Lower lobe of right lung (tissue), 2 donors: ENCODE measurements at regions not wholly inside any gene's neighbourhood (a gene's known extent, or its start where the extent isn't known, plus 50 kb on each side); places are given as distances from the start of the nearest gene placed in this dataset.
A peak's percentile ranks its signal among the peaks of the same experiment; 100 is the strongest.
"Not testable (repeated sequence)": the region's sequence is repeated elsewhere in the genome, so short reads cannot be mapped to it uniquely, and the experiment has no call there.

Experiments
- ATAC-seq, 2 donors: fragments of 200-7000 bp; cut with Tn5 transposase; one replicate each; pipeline ENCODE4 v1.9.1; 2020 to 2022; ENCODE audit warnings: mild to moderate bottlenecking in 2 of 2, moderate library complexity in 2 of 2
- DNase-seq: peaks from one replicate; pipeline ENCODE4 v3.0.0-alpha.2; 2020
- H3K27ac ChIP-seq: fragments of 200-600 bp; one replicate; pipeline ENCODE4 v1.8.0; 2022
- H3K27me3 ChIP-seq: fragments of 200-600 bp; one replicate; pipeline ENCODE4 v1.8.0; 2022; ENCODE audit warnings: low read depth
- H3K36me3 ChIP-seq: fragments of 200-600 bp; one replicate; pipeline ENCODE4 v1.8.0; 2022; ENCODE audit warnings: mild to moderate bottlenecking
- H3K4me1 ChIP-seq: fragments of 200-600 bp; one replicate; pipeline ENCODE4 v1.8.0; 2022
- H3K4me3 ChIP-seq: fragments of 200-600 bp; one replicate; pipeline ENCODE4 v1.8.0; 2022; ENCODE audit warnings: mild to moderate bottlenecking
- H3K9me3 ChIP-seq: fragments of 200-600 bp; one replicate; pipeline ENCODE4 v1.8.0; 2022
- CTCF ChIP-seq: fragments of 200-600 bp; IDR thresholded peaks from one replicate; pipeline ENCODE4 v1.8.0; 2022; ENCODE audit warnings: antibody characterized with exemption, mild to moderate bottlenecking
- intact Hi-C: fragments of 100-400 bp; cut with DNase I; formaldehyde crosslinking; loops from one replicate; pipeline ENCODE4 v1.11.0; 2022
- donor health status: DM: no; HTN: yes; CAD: no; lungs with severe emphysema.

- DNase-seq (no peak), ATAC-seq (no peak)
- Histone ChIP-seq H3K27ac (no peak overlapping the region), H3K9me3 (peaks cover 7% of the 10 kb centered on the region), H3K4me3 (no peak overlapping the region), H3K27me3 (no peaks in the 10 kb centered on the region), H3K4me1 (no peaks in the 10 kb centered on the region), H3K36me3 (no peaks in the 10 kb centered on the region)
- no peak for TF ChIP-seq CTCF
- intact Hi-C loops: no loop called here
These were observed 846.6 kb downstream of the GBE1 start for GRCh38 chr3:80914854-80915253.

- no peaks in the 10 kb centered on the region for H3K9me3 ChIP-seq
- H3K4me3 ChIP-seq: no peak overlapping the region
- no peaks in the 10 kb centered on the region for H3K36me3 ChIP-seq
- H3K27me3 ChIP-seq: no peaks in the 10 kb centered on the region
- TF ChIP-seq CTCF: no peak
- intact Hi-C loops: no loop called here
- H3K27ac ChIP-seq: no peak overlapping the region
- H3K4me1 ChIP-seq: no peaks in the 10 kb centered on the region
- no peak for DNase-seq
- no peak for ATAC-seq
These were observed 863.2 kb downstream of the GBE1 start for GRCh38 chr3:80898211-80898610.

- intact Hi-C loops, H3K36me3 ChIP-seq, H3K27me3 ChIP-seq, H3K9me3 ChIP-seq, H3K4me1 ChIP-seq, DNase-seq, H3K4me3 ChIP-seq, H3K27ac ChIP-seq, ATAC-seq: not testable (repeated sequence)
These were observed 864.4 kb downstream of the GBE1 start for GRCh38 chr3:80897005-80897404.

- Histone ChIP-seq H3K27ac (no peak overlapping the region), H3K9me3 (no peaks in the 10 kb centered on the region), H3K4me1 (no peaks in the 10 kb centered on the region), H3K27me3 (no peaks in the 10 kb centered on the region), H3K4me3 (no peak overlapping the region), H3K36me3 (no peaks in the 10 kb centered on the region)
- DNase-seq (no peak), ATAC-seq (no peak)
- TF ChIP-seq CTCF: no peak
- intact Hi-C loops: no loop called here
These were observed 870.9 kb downstream of the GBE1 start for GRCh38 chr3:80890571-80890970.

GRCh38 chr3:80889535-80889934, 871.9 kb downstream of the GBE1 start:
- Histone ChIP-seq H3K36me3 (no peaks in the 10 kb centered on the region), H3K9me3 (no peaks in the 10 kb centered on the region), H3K4me1 (no peaks in the 10 kb centered on the region), H3K27ac (no peak overlapping the region), H3K27me3 (no peaks in the 10 kb centered on the region), H3K4me3 (no peak overlapping the region)
- DNase-seq: no peak
- intact Hi-C loops: no loop called here
- no peak for ATAC-seq
- TF ChIP-seq CTCF: no peak

- no peak overlapping the region for H3K4me3 ChIP-seq
- no peak overlapping the region for H3K27ac ChIP-seq
- H3K4me1 ChIP-seq: no peaks in the 10 kb centered on the region
- H3K36me3 ChIP-seq: no peaks in the 10 kb centered on the region
- H3K9me3 ChIP-seq: no peaks in the 10 kb centered on the region
- DNase-seq (no peak), ATAC-seq (peak in 1 of 2 donors; percentile 25)
- H3K27me3 ChIP-seq: no peaks in the 10 kb centered on the region
- intact Hi-C loops: no loop called here
- no peak for TF ChIP-seq CTCF
These were observed 890.9 kb downstream of the GBE1 start for GRCh38 chr3:80870476-80871041.
